ENCODE measurements at regions not wholly inside any gene's neighbourhood (a gene's known extent, or its start where the extent isn't known, plus 50 kb on each side); places are given as distances from the start of the nearest gene placed in this dataset.

GRCh38 chr2:145958611-145959010 is 1438.7 kb upstream of the ZEB2 start:
- Histone ChIP-seq H3K36me3 (ENCODE audit: insufficient read depth, low read length) (no peaks in the 10 kb centered on the region), H3K9me3 (ENCODE audit: control insufficient read depth, insufficient read depth, low read length) (peaks cover 13% of the 10 kb centered on the region), H3K4me1 (ENCODE audit: insufficient read depth, low read length) (no peaks in the 10 kb centered on the region), H3K9ac (ENCODE audit: low read depth, low read length) (no peak overlapping the region)

- Histone ChIP-seq H3K4me1 (ENCODE audit: insufficient read depth, low read length) (no peaks in the 10 kb centered on the region), H3K9me3 (ENCODE audit: control insufficient read depth, insufficient read depth, low read length) (peaks cover 13% of the 10 kb centered on the region), H3K36me3 (ENCODE audit: insufficient read depth, low read length) (no peaks in the 10 kb centered on the region), H3K9ac (ENCODE audit: low read depth, low read length) (no peak overlapping the region)
Observed at GRCh38 chr2:145957929-145958328, 1438.0 kb upstream of the ZEB2 start.

- Histone ChIP-seq H3K9ac (ENCODE audit: low read depth, low read length) (no peak overlapping the region), H3K36me3 (ENCODE audit: insufficient read depth, low read length) (no peaks in the 10 kb centered on the region), H3K9me3 (ENCODE audit: control insufficient read depth, insufficient read depth, low read length) (no peaks in the 10 kb centered on the region), H3K4me1 (ENCODE audit: insufficient read depth, low read length) (peaks cover 12% of the 10 kb centered on the region; the same call in 1 of the 2 replicates)
Observed at GRCh38 chr2:145939949-145940348, 1420.0 kb upstream of the ZEB2 start.

GRCh38 chr2:145935016-145935415 is 1415.1 kb upstream of the ZEB2 start:
- H3K9me3 ChIP-seq (ENCODE audit: control insufficient read depth, insufficient read depth, low read length), result no peaks in the 10 kb centered on the region
- peaks cover 30% of the 10 kb centered on the region for H3K4me1 ChIP-seq (ENCODE audit: insufficient read depth, low read length)
- no peaks in the 10 kb centered on the region for H3K36me3 ChIP-seq (ENCODE audit: insufficient read depth, low read length)
- H3K9ac ChIP-seq (ENCODE audit: low read depth, low read length), result no peak overlapping the region

- H3K4me1 ChIP-seq (ENCODE audit: insufficient read depth, low read length), result peaks cover 33% of the 10 kb centered on the region
- H3K9ac ChIP-seq (ENCODE audit: low read depth, low read length), result no peak overlapping the region
- no peaks in the 10 kb centered on the region for H3K36me3 ChIP-seq (ENCODE audit: insufficient read depth, low read length)
- H3K9me3 ChIP-seq (ENCODE audit: control insufficient read depth, insufficient read depth, low read length), result no peaks in the 10 kb centered on the region
Observed at GRCh38 chr2:145931781-145932395, 1412.0 kb upstream of the ZEB2 start.

- H3K4me1 ChIP-seq (ENCODE audit: insufficient read depth, low read length), result peaks cover 24% of the 10 kb centered on the region
- no peak overlapping the region for H3K9ac ChIP-seq (ENCODE audit: low read depth, low read length)
- H3K9me3 ChIP-seq (ENCODE audit: control insufficient read depth, insufficient read depth, low read length), result no peaks in the 10 kb centered on the region
- no peaks in the 10 kb centered on the region for H3K36me3 ChIP-seq (ENCODE audit: insufficient read depth, low read length)
Observed at GRCh38 chr2:145930318-145930717, 1410.4 kb upstream of the ZEB2 start.

GRCh38 chr2:145927131-145927950 is 1407.4 kb upstream of the ZEB2 start:
- H3K9me3 ChIP-seq (ENCODE audit: control insufficient read depth, insufficient read depth, low read length), result no peaks in the 10 kb centered on the region
- H3K9ac ChIP-seq (ENCODE audit: low read depth, low read length), result no peak overlapping the region
- peaks cover 15% of the 10 kb centered on the region for H3K4me1 ChIP-seq (ENCODE audit: insufficient read depth, low read length)
- no peaks in the 10 kb centered on the region for H3K36me3 ChIP-seq (ENCODE audit: insufficient read depth, low read length)

GRCh38 chr2:145925591-145925990 is 1405.7 kb upstream of the ZEB2 start:
- Histone ChIP-seq H3K36me3 (ENCODE audit: insufficient read depth, low read length) (no peaks in the 10 kb centered on the region), H3K4me1 (ENCODE audit: insufficient read depth, low read length) (peaks cover 4% of the 10 kb centered on the region; the same call in 1 of the 2 replicates), H3K9me3 (ENCODE audit: control insufficient read depth, insufficient read depth, low read length) (no peaks in the 10 kb centered on the region), H3K9ac (ENCODE audit: low read depth, low read length) (no peak overlapping the region)

- no peaks in the 10 kb centered on the region for H3K36me3 ChIP-seq (ENCODE audit: insufficient read depth, low read length)
- no peak overlapping the region for H3K9ac ChIP-seq (ENCODE audit: low read depth, low read length)
- no peaks in the 10 kb centered on the region; the same call in 1 of the 2 replicates for H3K4me1 ChIP-seq (ENCODE audit: insufficient read depth, low read length)
- H3K9me3 ChIP-seq (ENCODE audit: control insufficient read depth, insufficient read depth, low read length), result no peaks in the 10 kb centered on the region
Observed at GRCh38 chr2:145919477-145919876, 1399.6 kb upstream of the ZEB2 start.

GRCh38 chr2:145918951-145919350 is 1399.0 kb upstream of the ZEB2 start:
- Histone ChIP-seq H3K9me3 (ENCODE audit: control insufficient read depth, insufficient read depth, low read length) (no peaks in the 10 kb centered on the region), H3K4me1 (ENCODE audit: insufficient read depth, low read length) (no peaks in the 10 kb centered on the region; the same call in 1 of the 2 replicates), H3K36me3 (ENCODE audit: insufficient read depth, low read length) (no peaks in the 10 kb centered on the region), H3K9ac (ENCODE audit: low read depth, low read length) (no peak overlapping the region)

GRCh38 chr2:145916799-145917198 is 1396.9 kb upstream of the ZEB2 start:
- Histone ChIP-seq H3K4me1 (ENCODE audit: insufficient read depth, low read length) (no peaks in the 10 kb centered on the region; the same call in 1 of the 2 replicates), H3K9ac (ENCODE audit: low read depth, low read length) (no peak overlapping the region), H3K36me3 (ENCODE audit: insufficient read depth, low read length) (no peaks in the 10 kb centered on the region), H3K9me3 (ENCODE audit: control insufficient read depth, insufficient read depth, low read length) (no peaks in the 10 kb centered on the region)

GRCh38 chr2:145914716-145915115 is 1394.8 kb upstream of the ZEB2 start:
- H3K9me3 ChIP-seq (ENCODE audit: control insufficient read depth, insufficient read depth, low read length), result no peaks in the 10 kb centered on the region
- no peaks in the 10 kb centered on the region; the same call in 1 of the 2 replicates for H3K4me1 ChIP-seq (ENCODE audit: insufficient read depth, low read length)
- H3K36me3 ChIP-seq (ENCODE audit: insufficient read depth, low read length), result no peaks in the 10 kb centered on the region
- no peak overlapping the region for H3K9ac ChIP-seq (ENCODE audit: low read depth, low read length)

- H3K9ac ChIP-seq (ENCODE audit: low read depth, low read length), result no peak overlapping the region
- no peaks in the 10 kb centered on the region for H3K9me3 ChIP-seq (ENCODE audit: control insufficient read depth, insufficient read depth, low read length)
Observed at GRCh38 chr2:145910416-145910815, 1390.5 kb upstream of the ZEB2 start.

GRCh38 chr2:145909766-145910165 is 1389.8 kb upstream of the ZEB2 start:
- Histone ChIP-seq H3K9ac (ENCODE audit: low read depth, low read length) (no peak overlapping the region), H3K36me3 (ENCODE audit: insufficient read depth, low read length) (no peaks in the 10 kb centered on the region), H3K4me1 (ENCODE audit: insufficient read depth, low read length) (peaks cover 4% of the 10 kb centered on the region; the same call in 1 of the 2 replicates), H3K9me3 (ENCODE audit: control insufficient read depth, insufficient read depth, low read length) (no peaks in the 10 kb centered on the region)

More at GRCh38 chr2:145910416-145910815, 1390.5 kb upstream of the ZEB2 start:
- H3K36me3 ChIP-seq (ENCODE audit: insufficient read depth, low read length), result no peaks in the 10 kb centered on the region
- peaks cover 4% of the 10 kb centered on the region; the same call in 1 of the 2 replicates for H3K4me1 ChIP-seq (ENCODE audit: insufficient read depth, low read length)
